ENCODE measurements at regions not wholly inside any gene's neighbourhood (a gene's known extent, or its start where the extent isn't known, plus 50 kb on each side); places are given as distances from the start of the nearest gene placed in this dataset.
"Not testable (repeated sequence)": the region's sequence is repeated elsewhere in the genome, so short reads cannot be mapped to it uniquely, and the experiment has no call there.

DNA sequence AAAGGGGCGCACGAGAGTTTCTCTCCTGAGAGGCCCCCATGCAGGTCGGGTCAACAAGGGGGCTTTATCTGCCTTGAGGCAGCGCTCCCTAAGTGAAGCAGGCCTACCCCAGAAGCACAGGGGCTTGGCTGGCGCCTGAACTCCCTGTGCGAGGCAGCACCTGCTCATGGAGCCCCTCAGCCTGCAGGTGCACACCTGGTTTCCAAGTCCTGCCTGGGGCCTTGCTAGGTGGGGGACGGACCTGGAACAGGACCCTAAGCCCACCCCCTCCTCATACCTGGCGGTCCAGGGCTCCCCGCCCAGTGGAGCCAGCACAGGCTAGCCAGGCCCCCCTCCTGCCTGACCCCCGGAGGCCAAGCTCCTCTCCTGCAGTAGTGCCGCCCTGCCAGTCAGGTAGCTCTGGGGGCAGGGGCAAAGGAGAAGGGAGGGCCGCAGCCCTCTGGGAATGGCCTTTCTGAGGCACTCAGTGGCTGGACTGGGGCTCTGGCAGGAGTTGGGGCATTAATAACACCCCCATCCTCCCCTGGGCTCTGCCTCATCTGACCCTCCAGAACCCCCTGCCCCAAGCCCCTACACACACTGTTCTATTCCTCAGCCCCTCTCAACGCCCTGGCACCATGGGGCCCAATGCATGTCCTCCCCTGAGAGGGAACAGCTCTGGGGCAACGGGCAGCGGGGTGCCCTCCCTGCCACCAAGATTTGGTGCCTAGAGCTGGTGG is 137.9 kb upstream of the PTPN20 start:
- H3K4me3 ChIP-seq; H3K27ac ChIP-seq; in situ Hi-C loops (cut with MboI; ENCODE audit: low pct_unique_long_range_greater_than_20kb in 2 of 9, low sequenced_read_pairs in 9 of 9, unreplicated experiment in 9 of 9); ATAC-seq (replicated peaks in 6 of 8); H3K4me1 ChIP-seq (replicated peaks in 1 of 2): not testable (repeated sequence)
- no CpG with 5 or more reads among the region's 15 CpGs for WGBS, 10 experiments

DNA sequence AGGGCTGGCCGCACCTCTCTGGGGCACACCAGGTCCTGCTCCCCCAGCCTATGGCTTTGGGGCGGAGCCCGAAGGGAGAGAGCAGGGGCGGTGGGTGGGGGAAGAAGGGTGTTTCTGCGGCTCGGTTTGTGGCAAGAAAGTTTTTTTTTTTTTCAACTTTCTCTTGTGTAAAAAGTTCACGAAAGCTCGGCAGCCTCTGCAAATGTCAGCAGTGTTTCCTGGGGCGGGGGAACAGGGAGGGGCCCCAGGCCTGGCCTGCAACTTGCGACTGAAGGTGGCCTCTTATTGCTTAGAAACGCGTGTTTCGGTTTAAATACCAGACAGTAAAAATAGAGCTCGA is 137.4 kb upstream of the PTPN20 start:
- in situ Hi-C loops (cut with MboI; ENCODE audit: low pct_unique_long_range_greater_than_20kb in 2 of 9, low sequenced_read_pairs in 9 of 9, unreplicated experiment in 9 of 9); H3K4me1 ChIP-seq (replicated peaks in 1 of 2); H3K27ac ChIP-seq; H3K4me3 ChIP-seq: not testable (repeated sequence)
- peak in 1 of 8 experiments; percentile 73 for ATAC-seq (replicated peaks in 6 of 8)
- WGBS, 10 experiments: no CpG with 5 or more reads among the region's 14 CpGs

DNA sequence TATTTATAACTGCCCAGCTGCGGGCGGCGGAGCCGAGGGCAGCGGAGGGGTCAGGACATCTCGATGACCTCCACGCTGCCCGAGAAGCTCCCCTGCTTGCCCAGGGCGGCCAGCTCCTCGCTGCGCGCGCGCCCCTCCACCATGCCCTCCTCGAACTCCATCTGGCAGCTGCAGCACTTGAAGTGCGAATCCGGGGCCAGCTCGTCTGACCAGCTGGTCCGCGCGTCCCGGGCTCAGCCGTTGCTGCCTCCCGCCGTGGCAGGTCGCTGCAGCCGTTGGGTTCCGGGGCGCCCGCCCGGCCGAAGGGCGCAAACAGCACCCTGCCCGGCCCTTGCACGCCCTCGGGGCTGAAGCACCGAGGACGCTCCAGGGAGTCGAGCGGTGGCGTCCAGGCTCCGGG is 136.9 kb upstream of the PTPN20 start:
- in situ Hi-C loops (cut with MboI; ENCODE audit: low pct_unique_long_range_greater_than_20kb in 2 of 9, low sequenced_read_pairs in 9 of 9, unreplicated experiment in 9 of 9); H3K4me1 ChIP-seq (replicated peaks in 1 of 2); H3K27ac ChIP-seq; H3K4me3 ChIP-seq: not testable (repeated sequence)
- peak in 1 of 8 experiments; percentile 40 for ATAC-seq (replicated peaks in 6 of 8)
- no CpG with 5 or more reads among the region's 42 CpGs for WGBS, 10 experiments

DNA sequence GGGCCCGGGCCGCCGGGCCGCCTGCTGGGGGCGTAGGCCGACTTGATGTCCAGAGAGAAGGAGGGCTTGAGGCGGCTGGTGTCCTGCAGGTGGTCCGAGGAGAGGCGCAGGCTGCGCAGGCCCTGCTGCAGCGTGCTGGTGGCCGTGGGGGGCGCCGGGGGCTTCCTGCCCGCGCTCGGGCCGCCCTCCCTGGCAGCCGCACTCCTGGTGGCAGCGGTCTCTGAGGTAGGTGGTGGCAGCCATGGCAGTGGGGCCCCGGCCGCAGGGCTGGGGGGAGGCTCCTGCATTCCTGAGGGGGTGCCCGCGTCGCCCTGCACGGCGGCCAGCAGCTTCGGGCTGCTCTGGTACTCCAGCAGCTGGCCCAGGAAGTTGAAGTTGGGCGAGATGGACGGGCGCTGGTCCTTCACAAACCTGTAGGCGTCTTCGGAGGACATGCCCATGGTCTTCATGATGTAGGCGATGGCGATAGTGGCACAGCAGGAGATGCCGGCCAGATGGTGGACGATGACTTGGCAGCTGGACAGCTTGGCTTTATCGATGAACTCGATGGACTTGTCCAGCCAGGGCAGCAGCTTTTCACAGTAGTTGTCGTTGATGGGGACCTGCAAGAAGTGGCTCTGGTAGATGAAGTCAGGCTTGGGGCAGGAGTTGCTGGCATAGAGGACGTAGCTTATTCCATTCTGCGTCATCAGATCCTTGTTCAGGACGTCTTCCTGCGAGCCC is 136.1 kb upstream of the PTPN20 start:
- H3K4me3 ChIP-seq; ATAC-seq (replicated peaks in 6 of 8); H3K4me1 ChIP-seq (replicated peaks in 1 of 2); H3K27ac ChIP-seq; in situ Hi-C loops (cut with MboI; ENCODE audit: low pct_unique_long_range_greater_than_20kb in 2 of 9, low sequenced_read_pairs in 9 of 9, unreplicated experiment in 9 of 9): not testable (repeated sequence)
- WGBS, 10 experiments: no CpG with 5 or more reads among the region's 44 CpGs

DNA sequence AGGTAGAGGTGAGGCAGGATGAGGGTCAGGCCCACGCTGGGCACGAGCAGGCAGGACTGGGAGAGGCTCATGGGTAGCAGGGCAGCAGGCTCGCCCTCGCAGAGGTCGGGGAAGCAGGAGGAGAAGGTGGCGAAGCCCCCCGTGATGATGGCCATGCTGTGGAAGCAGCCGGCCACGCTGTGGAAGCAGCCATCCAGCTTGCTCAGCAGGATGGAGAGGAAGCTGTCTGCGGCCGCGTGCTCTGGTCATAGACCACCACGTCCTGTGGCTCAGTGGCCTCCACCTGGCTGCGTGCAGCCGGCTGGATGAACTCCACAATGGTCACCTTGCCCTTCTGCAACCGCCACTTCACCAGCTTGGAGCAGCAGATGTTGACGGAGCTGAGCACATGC is 135.6 kb upstream of the PTPN20 start:
- WGBS, 10 experiments: no CpG with 5 or more reads among the region's 17 CpGs
- H3K4me1 ChIP-seq (replicated peaks in 1 of 2); in situ Hi-C loops (cut with MboI; ENCODE audit: low pct_unique_long_range_greater_than_20kb in 2 of 9, low sequenced_read_pairs in 9 of 9, unreplicated experiment in 9 of 9); H3K27ac ChIP-seq; H3K4me3 ChIP-seq; ATAC-seq (replicated peaks in 6 of 8): not testable (repeated sequence)

DNA sequence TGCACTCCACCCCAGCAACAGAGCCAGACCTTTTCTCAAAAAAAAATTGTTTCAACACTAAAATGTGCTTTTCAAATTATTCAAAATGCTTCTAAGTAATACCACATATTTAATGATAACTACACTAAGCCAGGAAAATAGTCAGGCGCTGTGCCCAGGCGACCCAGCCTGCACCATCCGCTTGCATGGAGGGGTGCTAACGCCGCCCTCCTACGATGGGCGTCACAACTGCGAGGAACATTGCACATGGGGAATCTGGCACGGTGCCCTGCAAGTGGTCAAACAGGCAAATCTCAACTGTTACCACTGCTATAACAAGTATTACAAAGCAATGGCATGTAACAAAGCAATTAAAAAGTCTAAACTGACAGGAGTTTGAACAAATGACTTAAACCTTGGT is 131.7 kb upstream of the PTPN20 start:
- in situ Hi-C loops (cut with MboI; ENCODE audit: low pct_unique_long_range_greater_than_20kb in 2 of 9, low sequenced_read_pairs in 9 of 9, unreplicated experiment in 9 of 9): not testable (repeated sequence)
- ATAC-seq (replicated peaks in 6 of 8): peak in 3 of 8 experiments; percentile 67 to 93 (median 78)

DNA sequence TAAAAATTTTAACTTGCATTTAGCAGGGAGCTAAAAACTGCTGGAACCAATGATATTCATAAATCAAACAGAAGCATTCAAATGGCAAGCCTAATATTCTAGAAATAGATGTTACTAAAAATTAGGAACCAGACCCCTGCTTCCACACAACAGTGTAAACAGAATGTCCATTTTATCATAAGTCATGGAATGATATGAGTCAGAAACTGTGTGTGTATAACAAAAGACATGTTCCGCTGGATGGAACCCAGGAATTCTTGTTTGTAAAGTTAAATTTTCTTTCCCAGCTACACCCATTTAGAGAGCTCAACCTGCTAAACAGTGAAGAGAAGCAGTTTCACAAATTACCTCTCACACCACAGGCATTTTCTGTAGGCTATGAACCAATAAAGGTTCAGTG is 131.1 kb upstream of the PTPN20 start:
- H3K4me1 ChIP-seq (replicated peaks in 1 of 2); H3K4me3 ChIP-seq; in situ Hi-C loops (cut with MboI; ENCODE audit: low pct_unique_long_range_greater_than_20kb in 2 of 9, low sequenced_read_pairs in 9 of 9, unreplicated experiment in 9 of 9); H3K27ac ChIP-seq: not testable (repeated sequence)
- peak in 4 of 8 experiments; percentile 41 to 79 (median 60) for ATAC-seq (replicated peaks in 6 of 8)
- 100% methylated on average over 1 of the region's 1 CpG; no CpG with 5 or more reads in 9 of the 10 experiments for WGBS, 10 experiments

More for the DNA sequence above, 131.7 kb upstream of the PTPN20 start:
- not testable (repeated sequence) for H3K4me1 ChIP-seq (replicated peaks in 1 of 2); H3K4me3 ChIP-seq; H3K27ac ChIP-seq
- WGBS, 10 experiments: 0 to 100% methylated on average over 1 of the region's 9 CpGs; no CpG with 5 or more reads in 8 of the 10 experiments

DNA sequence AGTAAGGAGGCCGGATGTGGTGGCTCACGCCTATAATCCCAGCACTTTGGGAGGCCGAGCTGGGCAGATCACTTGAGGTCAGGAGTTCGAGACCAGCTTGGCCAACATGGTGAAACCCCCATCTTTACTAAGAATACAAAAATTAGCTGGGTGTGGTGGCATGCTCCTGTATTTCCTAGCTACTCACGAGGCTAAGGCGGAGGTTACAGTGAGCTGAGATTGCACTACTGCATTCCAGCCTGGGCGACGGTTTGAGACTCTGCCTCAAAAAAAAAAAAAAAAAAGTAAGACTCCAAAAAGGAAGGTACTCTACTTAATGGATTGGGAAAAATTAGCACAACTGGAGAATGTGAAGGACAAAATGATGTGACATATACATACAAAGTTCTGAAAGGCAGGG is 130.2 kb upstream of the PTPN20 start:
- H3K4me1 ChIP-seq (replicated peaks in 1 of 2); in situ Hi-C loops (cut with MboI; ENCODE audit: low pct_unique_long_range_greater_than_20kb in 2 of 9, low sequenced_read_pairs in 9 of 9, unreplicated experiment in 9 of 9); H3K4me3 ChIP-seq; H3K27ac ChIP-seq: not testable (repeated sequence)
- 0 to 100% (median 64%) methylated on average over 2 to 4 of the region's 8 CpGs; no CpG with 5 or more reads in 4 of the 10 experiments for WGBS, 10 experiments
- ATAC-seq (replicated peaks in 6 of 8): peak in 2 of 8 experiments; percentile 17 to 26

DNA sequence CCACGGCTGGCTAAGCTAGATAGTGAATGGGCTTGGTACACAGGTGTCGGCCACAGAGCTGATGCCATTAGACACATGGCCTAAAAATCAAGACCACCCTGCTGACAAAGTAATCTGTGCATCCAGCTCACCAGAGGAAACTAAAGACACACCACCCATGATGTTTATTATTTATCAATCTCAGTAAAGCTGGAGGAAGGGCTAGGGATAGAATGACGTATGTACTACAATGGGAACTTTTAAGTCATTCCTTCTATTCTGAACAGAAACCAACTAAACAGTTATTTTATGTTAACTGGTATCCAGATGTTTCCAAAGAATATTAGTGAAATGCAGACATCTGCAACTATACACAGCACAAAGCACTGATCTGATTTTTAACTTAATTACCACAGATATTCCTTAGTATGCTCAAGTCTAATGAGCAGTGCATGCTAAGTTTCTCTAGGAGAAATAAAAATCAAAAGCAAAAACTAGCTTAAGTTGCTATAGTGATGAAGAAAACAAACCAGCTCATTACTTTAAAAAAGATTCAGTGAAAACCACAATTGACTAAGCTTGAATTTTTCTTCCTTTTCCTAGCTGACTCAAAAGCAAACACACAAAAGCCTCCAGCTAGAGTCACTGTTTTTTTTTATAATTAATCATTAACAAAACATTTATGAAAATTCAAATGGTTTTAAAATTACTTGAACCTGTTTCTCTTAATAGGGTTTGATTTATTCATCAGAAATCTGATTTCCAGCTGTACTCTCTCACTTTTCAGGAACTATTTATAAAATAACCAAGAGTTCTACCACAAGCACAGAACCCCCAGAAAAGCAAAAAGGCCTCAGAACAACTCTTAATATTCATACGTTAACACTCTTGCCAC is 129.0 kb upstream of the PTPN20 start:
- H3K4me3 ChIP-seq; in situ Hi-C loops (cut with MboI; ENCODE audit: low pct_unique_long_range_greater_than_20kb in 2 of 9, low sequenced_read_pairs in 9 of 9, unreplicated experiment in 9 of 9): not testable (repeated sequence)
- WGBS, 10 experiments: 40% methylated on average over 1 of the region's 4 CpGs; no CpG with 5 or more reads in 9 of the 10 experiments

DNA sequence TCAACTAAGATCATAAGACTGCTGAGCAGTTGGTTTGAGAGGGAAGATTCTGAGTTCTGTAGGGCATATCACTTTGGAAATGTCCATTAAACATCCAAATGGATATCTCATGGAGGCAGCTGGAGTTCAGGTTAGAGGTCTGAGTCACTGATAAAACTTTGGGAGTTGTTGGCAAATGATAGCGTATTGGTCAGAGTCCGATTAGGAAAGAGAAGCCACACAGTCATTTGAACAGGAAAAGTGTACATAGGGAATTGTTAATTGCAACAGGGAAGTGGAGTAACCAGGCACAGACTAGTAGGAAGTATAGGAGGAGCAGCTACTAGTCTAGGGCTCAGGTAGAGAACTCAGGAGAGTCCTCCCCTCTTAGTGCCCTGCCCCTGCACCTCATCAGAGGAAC is 126.6 kb upstream of the PTPN20 start:
- in situ Hi-C loops (cut with MboI; ENCODE audit: low pct_unique_long_range_greater_than_20kb in 2 of 9, low sequenced_read_pairs in 9 of 9, unreplicated experiment in 9 of 9); H3K4me1 ChIP-seq (replicated peaks in 1 of 2); H3K4me3 ChIP-seq; H3K27ac ChIP-seq; ATAC-seq (replicated peaks in 6 of 8): not testable (repeated sequence)
- WGBS, 10 experiments: no CpG with 5 or more reads among the region's 2 CpGs

More for the DNA sequence above, 129.0 kb upstream of the PTPN20 start:
- ATAC-seq (replicated peaks in 6 of 8); H3K27ac ChIP-seq; H3K4me1 ChIP-seq (replicated peaks in 1 of 2): not testable (repeated sequence)

DNA sequence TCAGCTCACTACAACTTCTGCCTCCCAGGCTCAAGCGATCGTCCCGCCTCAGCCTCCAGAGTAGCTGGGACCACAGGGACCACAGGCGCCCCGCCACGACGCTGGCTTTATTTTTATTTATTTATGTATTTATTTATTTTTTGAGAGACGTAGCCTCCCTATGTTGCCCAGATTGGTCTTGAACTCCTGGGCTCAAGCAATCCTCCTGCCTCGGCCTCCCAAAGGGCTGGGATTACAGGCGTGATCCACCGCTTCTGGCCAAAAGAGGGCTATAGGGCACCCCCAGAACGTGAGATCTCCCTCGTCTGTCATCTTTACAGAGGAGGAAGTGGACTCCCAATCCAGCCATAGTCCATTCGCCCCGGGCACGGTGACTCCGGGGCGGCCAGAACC is 125.1 kb upstream of the PTPN20 start:
- ATAC-seq (replicated peaks in 6 of 8); H3K4me1 ChIP-seq (replicated peaks in 1 of 2); in situ Hi-C loops (cut with MboI; ENCODE audit: low pct_unique_long_range_greater_than_20kb in 2 of 9, low sequenced_read_pairs in 9 of 9, unreplicated experiment in 9 of 9): not testable (repeated sequence)
- Histone ChIP-seq H3K27ac (peak overlapping the region; percentile 72 to 74), H3K4me3 (peak overlapping the region; percentile 27 to 50 (median 41))
- WGBS, 10 experiments: 50% methylated on average over 2 of the region's 18 CpGs; no CpG with 5 or more reads in 9 of the 10 experiments

DNA sequence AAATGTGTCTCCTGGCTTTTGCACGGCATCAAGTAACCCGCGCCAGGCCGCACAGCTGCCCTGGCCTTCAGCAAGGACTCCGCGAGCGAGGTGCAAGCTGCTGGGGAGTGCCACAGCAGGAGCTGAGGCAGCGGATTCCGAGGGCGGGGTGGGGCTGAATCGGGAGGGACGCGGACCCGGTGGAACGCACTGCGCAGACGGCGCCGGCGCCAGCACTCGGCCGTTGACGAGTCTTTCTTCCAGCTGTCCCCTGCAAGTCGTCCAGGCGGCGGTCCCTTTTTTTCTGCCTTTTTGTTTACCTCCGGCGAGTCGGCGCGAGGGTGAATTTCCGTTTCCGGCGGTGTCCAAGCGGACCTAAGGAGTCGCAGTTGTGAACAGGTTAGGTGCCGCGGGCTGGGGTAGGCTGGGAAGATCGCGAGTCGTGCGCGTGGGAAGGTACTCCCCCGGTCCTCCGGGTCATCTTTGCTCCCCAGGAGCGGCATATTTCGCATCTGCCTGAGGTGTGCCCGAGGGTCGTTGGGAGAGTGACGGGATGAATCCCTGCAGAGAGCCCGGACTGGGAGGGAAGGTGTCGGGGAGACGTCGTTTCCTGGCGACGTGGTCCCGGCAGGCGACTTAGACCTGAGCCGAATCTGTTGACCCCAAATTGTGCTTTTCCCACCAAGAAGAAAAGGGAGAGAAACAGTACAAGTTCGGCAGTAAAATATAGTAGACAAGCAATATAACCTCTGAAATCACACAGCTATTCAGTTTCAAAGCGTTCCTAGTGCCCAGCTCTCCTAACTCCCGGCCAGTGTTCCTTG is 124.5 kb upstream of the PTPN20 start:
- WGBS, 10 experiments: no CpG with 5 or more reads among the region's 62 CpGs
- H3K4me1 ChIP-seq (replicated peaks in 1 of 2); in situ Hi-C loops (cut with MboI; ENCODE audit: low pct_unique_long_range_greater_than_20kb in 2 of 9, low sequenced_read_pairs in 9 of 9, unreplicated experiment in 9 of 9): not testable (repeated sequence)
- Histone ChIP-seq H3K4me3 (peak overlapping the region; percentile 41 to 99 (median 52)), H3K27ac (peak overlapping the region; percentile 71 to 78)
- ATAC-seq (replicated peaks in 6 of 8): peak; percentile 90 to 98 (median 94)

All from motor neuron (in vitro differentiated cells).